ENCODE measurements at regions not wholly inside any gene's neighbourhood (a gene's known extent, or its start where the extent isn't known, plus 50 kb on each side); places are given as distances from the start of the nearest gene placed in this dataset.

DNA sequence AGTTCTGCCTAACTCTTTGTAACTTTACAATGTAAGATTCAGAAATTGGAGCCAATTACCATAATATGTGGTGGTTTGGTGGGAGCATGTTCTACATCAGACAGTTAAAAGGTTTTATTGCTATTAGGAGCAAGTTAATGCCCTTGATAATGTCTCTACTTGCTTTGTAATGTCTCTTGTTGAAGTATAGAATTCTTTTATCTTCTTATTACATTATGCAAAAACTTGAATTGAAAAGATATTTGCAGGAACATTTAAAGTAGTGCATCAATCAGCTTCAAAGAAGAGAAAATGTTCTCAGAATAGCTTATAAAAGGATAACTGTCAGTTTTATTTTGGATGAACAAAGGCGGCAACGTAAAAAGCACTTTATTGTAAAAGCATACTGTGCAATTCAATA lies 77.8 kb downstream of the RWDD3 start:
- Histone ChIP-seq H3K4me3 (ENCODE audit: insufficient read depth, low read length, poor library complexity, severe bottlenecking) (no peak overlapping the region), H3K27ac (ENCODE audit: low read depth, low read length) (no peak overlapping the region), H3F3A (ENCODE audit: insufficient read depth) (no peaks in the 10 kb centered on the region), H2AFZ (ENCODE audit: low read depth, low read length, severe bottlenecking) (no peak overlapping the region), H3K9me2 (replicated peaks; ENCODE audit: insufficient read depth, low read length) (no peaks in the 10 kb centered on the region), H3K9me3 (ENCODE audit: insufficient read depth, low read length) (no peaks in the 10 kb centered on the region), H3K9ac (ENCODE audit: low read length) (no peak overlapping the region), H3K4me2 (ENCODE audit: low read depth, low read length, poor library complexity, severe bottlenecking) (no peak overlapping the region), H3K27me3 (ENCODE audit: low read length) (no peaks in the 10 kb centered on the region; the same call in 1 of the 2 replicates), H3K79me2 (ENCODE audit: insufficient read depth, low read length) (no peaks in the 10 kb centered on the region), H3K36me3 (ENCODE audit: low read length) (no peaks in the 10 kb centered on the region), H4K20me1 (ENCODE audit: low read depth, low read length) (no peaks in the 10 kb centered on the region)
- TF ChIP-seq EZH2phosphoT487 (conservative IDR thresholded peaks at IDR 0.05; ENCODE audit: low read length): no peak
- TF ChIP-seq, protein P1, sequence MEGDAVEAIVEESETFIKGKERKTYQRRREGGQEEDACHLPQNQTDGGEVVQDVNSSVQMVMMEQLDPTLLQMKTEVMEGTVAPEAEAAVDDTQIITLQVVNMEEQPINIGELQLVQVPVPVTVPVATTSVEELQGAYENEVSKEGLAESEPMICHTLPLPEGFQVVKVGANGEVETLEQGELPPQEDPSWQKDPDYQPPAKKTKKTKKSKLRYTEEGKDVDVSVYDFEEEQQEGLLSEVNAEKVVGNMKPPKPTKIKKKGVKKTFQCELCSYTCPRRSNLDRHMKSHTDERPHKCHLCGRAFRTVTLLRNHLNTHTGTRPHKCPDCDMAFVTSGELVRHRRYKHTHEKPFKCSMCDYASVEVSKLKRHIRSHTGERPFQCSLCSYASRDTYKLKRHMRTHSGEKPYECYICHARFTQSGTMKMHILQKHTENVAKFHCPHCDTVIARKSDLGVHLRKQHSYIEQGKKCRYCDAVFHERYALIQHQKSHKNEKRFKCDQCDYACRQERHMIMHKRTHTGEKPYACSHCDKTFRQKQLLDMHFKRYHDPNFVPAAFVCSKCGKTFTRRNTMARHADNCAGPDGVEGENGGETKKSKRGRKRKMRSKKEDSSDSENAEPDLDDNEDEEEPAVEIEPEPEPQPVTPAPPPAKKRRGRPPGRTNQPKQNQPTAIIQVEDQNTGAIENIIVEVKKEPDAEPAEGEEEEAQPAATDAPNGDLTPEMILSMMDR (IDR thresholded peaks at IDR 0.05; ENCODE audit: insufficient read depth, low read length, poor library complexity, severe bottlenecking): no peak

DNA sequence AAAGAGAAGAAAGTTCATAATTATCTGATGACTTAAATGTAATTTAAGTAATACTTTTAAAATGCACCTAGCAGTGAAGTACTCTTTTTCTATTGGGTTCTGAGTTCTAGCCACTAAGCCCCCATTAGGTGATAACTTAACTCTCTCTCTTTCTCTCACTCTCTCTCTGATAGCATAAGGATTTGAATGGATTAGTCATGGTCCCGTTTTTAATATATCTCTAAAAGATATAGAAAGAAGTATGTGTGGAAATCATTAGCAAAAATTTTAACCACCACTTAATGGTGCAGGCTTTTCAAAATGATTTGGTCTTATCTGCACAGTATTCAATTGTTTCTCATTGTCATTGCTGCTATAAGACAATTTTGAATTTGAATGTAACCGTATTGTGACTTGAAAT lies 78.2 kb downstream of the RWDD3 start:
- Histone ChIP-seq H3K27ac (ENCODE audit: low read depth, low read length) (no peak overlapping the region), H4K20me1 (ENCODE audit: low read depth, low read length) (no peaks in the 10 kb centered on the region), H3K27me3 (ENCODE audit: low read length) (no peaks in the 10 kb centered on the region; the same call in 1 of the 2 replicates), H3K4me3 (ENCODE audit: insufficient read depth, low read length, poor library complexity, severe bottlenecking) (no peak overlapping the region), H3K9me2 (replicated peaks; ENCODE audit: insufficient read depth, low read length) (no peaks in the 10 kb centered on the region), H3K9me3 (ENCODE audit: insufficient read depth, low read length) (no peaks in the 10 kb centered on the region), H3K36me3 (ENCODE audit: low read length) (no peaks in the 10 kb centered on the region), H3K9ac (ENCODE audit: low read length) (no peak overlapping the region), H2AFZ (ENCODE audit: low read depth, low read length, severe bottlenecking) (no peak overlapping the region), H3F3A (ENCODE audit: insufficient read depth) (no peaks in the 10 kb centered on the region), H3K79me2 (ENCODE audit: insufficient read depth, low read length) (no peaks in the 10 kb centered on the region), H3K4me2 (ENCODE audit: low read depth, low read length, poor library complexity, severe bottlenecking) (no peak overlapping the region)
- TF ChIP-seq, protein P1 (IDR thresholded peaks at IDR 0.05; ENCODE audit: insufficient read depth, low read length, poor library complexity, severe bottlenecking): no peak
- TF ChIP-seq EZH2phosphoT487 (conservative IDR thresholded peaks at IDR 0.05; ENCODE audit: low read length): no peak

DNA sequence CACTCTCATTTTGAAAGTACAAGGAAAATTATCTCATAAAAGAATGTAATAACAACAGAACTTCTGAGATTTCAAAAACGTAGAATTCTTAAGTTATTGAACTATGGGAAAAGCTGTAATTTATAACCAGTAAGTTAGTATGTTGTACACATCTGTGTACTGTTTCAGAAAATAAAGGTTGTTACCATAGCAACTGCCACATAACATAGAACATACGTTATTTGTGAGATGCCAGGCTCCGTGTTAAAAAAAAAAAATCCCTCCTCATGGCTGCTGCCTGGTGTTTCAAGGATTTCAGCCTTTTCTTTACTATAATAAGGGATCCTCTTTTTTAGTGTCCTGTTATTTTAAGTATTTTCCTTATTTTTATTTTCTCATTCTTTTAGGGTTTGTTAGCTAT lies 79.5 kb downstream of the RWDD3 start:
- no peaks in the 10 kb centered on the region for H3K36me3 ChIP-seq (ENCODE audit: low read length)
- TF ChIP-seq, protein P1 (IDR thresholded peaks at IDR 0.05; ENCODE audit: insufficient read depth, low read length, poor library complexity, severe bottlenecking): no peak
- TF ChIP-seq EZH2phosphoT487 (conservative IDR thresholded peaks at IDR 0.05; ENCODE audit: low read length): no peak
- no peak overlapping the region for H2AFZ ChIP-seq (ENCODE audit: low read depth, low read length, severe bottlenecking)
- no peaks in the 10 kb centered on the region; the same call in 1 of the 2 replicates for H3K27me3 ChIP-seq (ENCODE audit: low read length)
- no peak overlapping the region for H3K9ac ChIP-seq (ENCODE audit: low read length)
- H3K79me2 ChIP-seq (ENCODE audit: insufficient read depth, low read length): no peaks in the 10 kb centered on the region
- no peaks in the 10 kb centered on the region for H3F3A ChIP-seq (ENCODE audit: insufficient read depth)
- H3K4me3 ChIP-seq (ENCODE audit: insufficient read depth, low read length, poor library complexity, severe bottlenecking): no peak overlapping the region
- no peak overlapping the region for H3K4me2 ChIP-seq (ENCODE audit: low read depth, low read length, poor library complexity, severe bottlenecking)
- no peak overlapping the region for H3K27ac ChIP-seq (ENCODE audit: low read depth, low read length)
- H4K20me1 ChIP-seq (ENCODE audit: low read depth, low read length): no peaks in the 10 kb centered on the region
- no peaks in the 10 kb centered on the region for H3K9me3 ChIP-seq (ENCODE audit: insufficient read depth, low read length)
- H3K9me2 ChIP-seq (replicated peaks; ENCODE audit: insufficient read depth, low read length): no peaks in the 10 kb centered on the region
